ENCODE measurements at regions not wholly inside any gene's neighbourhood (a gene's known extent, or its start where the extent isn't known, plus 50 kb on each side); places are given as distances from the start of the nearest gene placed in this dataset.

DNA sequence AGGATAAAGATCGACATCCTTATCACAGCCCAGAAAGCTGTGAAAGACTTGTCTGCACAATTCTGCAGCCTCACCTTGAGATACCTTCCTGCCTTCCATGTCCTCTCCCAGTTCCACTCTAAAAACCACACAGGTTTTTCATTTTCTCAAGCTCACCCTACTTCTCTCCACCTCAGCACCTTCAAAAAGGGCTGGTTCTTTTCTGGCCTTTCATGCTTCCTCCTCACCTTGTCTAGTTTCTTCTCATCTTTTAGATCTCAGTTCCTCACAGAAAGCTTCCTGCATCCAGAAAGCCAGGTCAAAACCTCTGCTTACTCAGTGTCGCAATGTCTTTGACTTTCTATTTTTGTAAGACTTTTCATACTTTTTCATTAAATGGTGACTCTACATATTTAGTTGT lies 140.2 kb upstream of the STT3B start:
- no peak overlapping the region for H3K4me3 ChIP-seq (ENCODE audit: control insufficient read depth in 1 of 7, extremely low read depth in 1 of 7, insufficient read depth in 4 of 7, low read depth in 2 of 7, low read length in 6 of 7)
- ChIA-PET POLR2A (no interaction called here), CTCF (interaction anchor here (1.3 kb wide), 1 partner anchor 140 kb away, joined by 3 read pairs; the partner anchor contains the start of gene STT3B)
- DNase-seq = no peak
- no peaks in the 10 kb centered on the region for H3K9me3 ChIP-seq (ENCODE audit: control extremely low read depth in 1 of 5, control insufficient read depth in 4 of 5, insufficient read depth in 2 of 5, low read depth in 1 of 5, low read length in 4 of 5)
- no peak overlapping the region for H3K27ac ChIP-seq (ENCODE audit: insufficient read depth in 1 of 2, low read depth in 1 of 2, low read length in 2 of 2, poor library complexity in 1 of 2, severe bottlenecking in 2 of 2)
- H3K27me3 ChIP-seq (replicated peaks in 2 of 5; ENCODE audit: control insufficient read depth in 4 of 5, insufficient read depth in 5 of 5, low read length in 4 of 5) = no peaks in the 10 kb centered on the region
- no peaks in the 10 kb centered on the region for H3K36me3 ChIP-seq (ENCODE audit: control insufficient read depth in 4 of 4, insufficient read depth in 4 of 4, low read length in 3 of 4)
- WGBS (ENCODE audit: insufficient coverage) = 86% methylated on average over 1 of the region's 2 CpGs
- peaks cover 0 to 12% (median 0%) of the 10 kb centered on the region in 4 experiments for H3K4me1 ChIP-seq (ENCODE audit: control extremely low read depth in 1 of 4, control insufficient read depth in 4 of 4, insufficient read depth in 4 of 4, low read length in 3 of 4)

DNA sequence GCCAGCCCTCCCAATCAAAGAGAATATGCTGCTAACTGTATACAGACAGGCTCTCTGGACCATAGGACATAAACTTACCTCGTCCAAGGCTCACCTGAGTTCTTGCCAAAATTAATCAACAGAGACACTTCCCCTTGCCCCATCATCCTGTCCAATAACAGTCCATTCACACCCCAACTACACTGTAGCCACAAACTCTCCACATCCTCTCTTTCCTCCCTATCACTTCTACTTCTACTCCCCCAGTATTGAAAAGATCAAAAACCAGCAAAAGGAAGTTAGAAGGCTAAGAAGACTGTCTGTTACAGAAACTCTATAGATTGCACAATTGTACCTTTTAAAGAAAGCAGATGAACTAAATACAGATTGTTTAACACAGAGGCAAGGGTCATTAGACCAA lies 133.5 kb upstream of the STT3B start:
- WGBS (ENCODE audit: insufficient coverage) = 9% methylated on average over 1 of the region's 1 CpG
- ChIA-PET CTCF (interaction anchor here (1.1 kb wide), 1 partner anchor 64 kb away, joined by 3 read pairs; no protein-coding TSS in a partner anchor), POLR2A (no interaction called here)
- Histone ChIP-seq H3K9me3 (ENCODE audit: control extremely low read depth in 1 of 5, control insufficient read depth in 4 of 5, insufficient read depth in 2 of 5, low read depth in 1 of 5, low read length in 4 of 5) (no peaks in the 10 kb centered on the region), H3K27ac (ENCODE audit: insufficient read depth in 1 of 2, low read depth in 1 of 2, low read length in 2 of 2, poor library complexity in 1 of 2, severe bottlenecking in 2 of 2) (no peak overlapping the region), H3K27me3 (replicated peaks in 2 of 5; ENCODE audit: control insufficient read depth in 4 of 5, insufficient read depth in 5 of 5, low read length in 4 of 5) (no peaks in the 10 kb centered on the region), H3K4me3 (ENCODE audit: control insufficient read depth in 1 of 7, extremely low read depth in 1 of 7, insufficient read depth in 4 of 7, low read depth in 2 of 7, low read length in 6 of 7) (no peak overlapping the region), H3K4me1 (ENCODE audit: control extremely low read depth in 1 of 4, control insufficient read depth in 4 of 4, insufficient read depth in 4 of 4, low read length in 3 of 4) (peaks cover 0 to 18% (median 7%) of the 10 kb centered on the region in 4 experiments), H3K36me3 (ENCODE audit: control insufficient read depth in 4 of 4, insufficient read depth in 4 of 4, low read length in 3 of 4) (no peaks in the 10 kb centered on the region)
- DNase-seq = peak in 2 of 3 donors; percentile 51 to 62

DNA sequence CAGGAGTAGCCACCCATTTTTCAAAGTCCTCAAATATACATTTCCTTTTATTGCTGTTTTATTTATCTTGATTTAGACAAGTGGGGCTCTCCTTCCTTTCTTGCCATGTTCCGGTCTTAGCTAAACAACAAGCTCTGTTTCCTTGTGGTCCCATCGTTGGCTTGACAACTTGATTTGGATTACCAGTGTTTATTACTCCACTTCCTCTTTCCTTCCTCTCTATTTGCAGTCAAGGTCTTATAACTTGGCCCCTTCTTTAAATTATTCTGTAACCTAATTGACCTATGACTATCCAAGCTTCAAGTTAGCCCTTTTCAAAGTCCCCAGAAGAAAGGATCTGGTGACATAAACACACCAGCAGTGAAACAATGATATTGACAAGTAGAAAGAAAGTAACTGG lies 130.6 kb upstream of the STT3B start:
- 25% methylated on average over 2 of the region's 2 CpGs for WGBS (ENCODE audit: insufficient coverage)
- no peaks in the 10 kb centered on the region for H3K9me3 ChIP-seq (ENCODE audit: control extremely low read depth in 1 of 5, control insufficient read depth in 4 of 5, insufficient read depth in 2 of 5, low read depth in 1 of 5, low read length in 4 of 5)
- no peak overlapping the region for H3K4me3 ChIP-seq (ENCODE audit: control insufficient read depth in 1 of 7, extremely low read depth in 1 of 7, insufficient read depth in 4 of 7, low read depth in 2 of 7, low read length in 6 of 7)
- CTCF ChIA-PET = interaction anchor here (0.8 to 1.1 kb wide), 3 partner anchors 11 to 218 kb away, joined by 3 read pairs; no protein-coding TSS in a partner anchor
- H3K36me3 ChIP-seq (ENCODE audit: control insufficient read depth in 4 of 4, insufficient read depth in 4 of 4, low read length in 3 of 4) = no peaks in the 10 kb centered on the region
- no peak overlapping the region for H3K27ac ChIP-seq (ENCODE audit: insufficient read depth in 1 of 2, low read depth in 1 of 2, low read length in 2 of 2, poor library complexity in 1 of 2, severe bottlenecking in 2 of 2)
- no peaks in the 10 kb centered on the region for H3K27me3 ChIP-seq (replicated peaks in 2 of 5; ENCODE audit: control insufficient read depth in 4 of 5, insufficient read depth in 5 of 5, low read length in 4 of 5)
- POLR2A ChIA-PET = no interaction called here
- DNase-seq = peak; percentile 25 to 92 (median 85)
- H3K4me1 ChIP-seq (ENCODE audit: control extremely low read depth in 1 of 4, control insufficient read depth in 4 of 4, insufficient read depth in 4 of 4, low read length in 3 of 4) = peaks cover 0 to 18% (median 7%) of the 10 kb centered on the region in 4 experiments

DNA sequence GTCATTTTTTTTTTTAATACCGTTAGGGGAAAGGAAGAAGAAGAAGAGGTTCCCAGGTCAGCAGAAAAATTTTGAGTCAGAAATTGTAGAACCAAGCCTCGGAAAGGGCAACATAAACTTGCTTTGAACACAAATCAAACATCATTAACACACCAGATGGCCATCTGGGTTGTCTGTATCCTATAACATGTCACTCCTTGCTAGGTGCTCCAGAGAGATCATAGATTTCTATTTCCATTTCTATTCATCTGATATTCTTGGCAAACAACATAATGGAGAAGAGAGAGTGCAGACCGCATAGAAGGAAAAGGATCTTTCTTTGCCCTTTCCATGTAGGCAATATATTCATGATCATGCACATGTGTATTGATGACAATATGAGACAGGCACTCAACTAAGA lies 129.5 kb upstream of the STT3B start:
- ChIA-PET POLR2A (no interaction called here), CTCF (no interaction called here)
- DNase-seq = no peak
- Histone ChIP-seq H3K4me1 (ENCODE audit: control extremely low read depth in 1 of 4, control insufficient read depth in 4 of 4, insufficient read depth in 4 of 4, low read length in 3 of 4) (peaks cover 0 to 18% (median 7%) of the 10 kb centered on the region in 4 experiments), H3K4me3 (ENCODE audit: control insufficient read depth in 1 of 7, extremely low read depth in 1 of 7, insufficient read depth in 4 of 7, low read depth in 2 of 7, low read length in 6 of 7) (no peak overlapping the region), H3K36me3 (ENCODE audit: control insufficient read depth in 4 of 4, insufficient read depth in 4 of 4, low read length in 3 of 4) (no peaks in the 10 kb centered on the region), H3K27me3 (replicated peaks in 2 of 5; ENCODE audit: control insufficient read depth in 4 of 5, insufficient read depth in 5 of 5, low read length in 4 of 5) (no peaks in the 10 kb centered on the region), H3K9me3 (ENCODE audit: control extremely low read depth in 1 of 5, control insufficient read depth in 4 of 5, insufficient read depth in 2 of 5, low read depth in 1 of 5, low read length in 4 of 5) (no peaks in the 10 kb centered on the region), H3K27ac (ENCODE audit: insufficient read depth in 1 of 2, low read depth in 1 of 2, low read length in 2 of 2, poor library complexity in 1 of 2, severe bottlenecking in 2 of 2) (no peak overlapping the region)
- 100% methylated on average over 2 of the region's 3 CpGs for whole genome bisulfite sequencing (ENCODE audit: insufficient coverage)

DNA sequence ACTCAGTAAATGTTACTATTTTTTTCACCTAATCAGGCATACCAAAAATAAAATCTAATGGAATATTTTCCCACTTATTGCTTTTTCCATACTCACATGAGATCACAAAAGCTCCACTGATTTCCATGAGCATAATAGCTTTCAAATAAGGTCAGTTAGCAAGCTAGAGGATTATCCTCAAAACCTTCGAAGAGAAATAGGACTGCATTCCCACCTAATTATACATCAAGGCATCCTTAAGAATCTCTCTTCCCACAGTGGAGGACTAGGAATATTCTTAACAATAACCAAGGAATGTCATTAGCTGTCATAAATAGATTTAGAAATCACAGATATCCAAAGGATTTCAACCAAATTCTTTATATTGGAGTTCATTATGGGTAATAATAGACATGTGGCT lies 127.9 kb upstream of the STT3B start:
- no peaks in the 10 kb centered on the region for H3K27me3 ChIP-seq (replicated peaks in 2 of 5; ENCODE audit: control insufficient read depth in 4 of 5, insufficient read depth in 5 of 5, low read length in 4 of 5)
- H3K36me3 ChIP-seq (ENCODE audit: control insufficient read depth in 4 of 4, insufficient read depth in 4 of 4, low read length in 3 of 4) = no peaks in the 10 kb centered on the region
- H3K4me3 ChIP-seq (ENCODE audit: control insufficient read depth in 1 of 7, extremely low read depth in 1 of 7, insufficient read depth in 4 of 7, low read depth in 2 of 7, low read length in 6 of 7) = no peak overlapping the region
- ChIA-PET CTCF (no interaction called here), POLR2A (no interaction called here)
- peaks cover 0 to 10% (median 5%) of the 10 kb centered on the region in 4 experiments for H3K4me1 ChIP-seq (ENCODE audit: control extremely low read depth in 1 of 4, control insufficient read depth in 4 of 4, insufficient read depth in 4 of 4, low read length in 3 of 4)
- no peaks in the 10 kb centered on the region for H3K9me3 ChIP-seq (ENCODE audit: control extremely low read depth in 1 of 5, control insufficient read depth in 4 of 5, insufficient read depth in 2 of 5, low read depth in 1 of 5, low read length in 4 of 5)
- no peak overlapping the region for H3K27ac ChIP-seq (ENCODE audit: insufficient read depth in 1 of 2, low read depth in 1 of 2, low read length in 2 of 2, poor library complexity in 1 of 2, severe bottlenecking in 2 of 2)
- no peak for DNase-seq
- no CpG with 5 or more reads among the region's 1 CpG for WGBS (ENCODE audit: insufficient coverage)

DNA sequence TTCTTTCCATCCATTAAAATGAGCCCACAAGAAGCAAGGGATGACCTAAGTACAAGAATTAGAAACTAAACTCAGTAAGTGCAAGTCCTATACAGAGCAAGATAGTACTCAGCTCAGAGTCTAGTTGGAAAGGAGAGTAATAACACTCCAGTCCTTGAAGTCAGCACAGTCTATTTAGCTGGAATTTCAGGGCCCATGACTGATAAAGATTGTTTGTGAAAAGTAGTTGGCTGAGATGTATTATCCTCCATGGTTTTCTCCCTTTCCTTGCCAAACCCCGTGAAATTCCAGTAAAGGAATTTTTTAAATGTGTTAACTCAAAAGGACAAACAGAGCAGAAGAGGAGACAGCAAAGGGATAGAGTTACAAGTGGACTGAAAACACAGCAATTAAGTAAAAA lies 127.2 kb upstream of the STT3B start:
- WGBS (ENCODE audit: insufficient coverage) = no CpG with 5 or more reads among the region's 1 CpG
- POLR2A ChIA-PET = no interaction called here
- no peak for DNase-seq

DNA sequence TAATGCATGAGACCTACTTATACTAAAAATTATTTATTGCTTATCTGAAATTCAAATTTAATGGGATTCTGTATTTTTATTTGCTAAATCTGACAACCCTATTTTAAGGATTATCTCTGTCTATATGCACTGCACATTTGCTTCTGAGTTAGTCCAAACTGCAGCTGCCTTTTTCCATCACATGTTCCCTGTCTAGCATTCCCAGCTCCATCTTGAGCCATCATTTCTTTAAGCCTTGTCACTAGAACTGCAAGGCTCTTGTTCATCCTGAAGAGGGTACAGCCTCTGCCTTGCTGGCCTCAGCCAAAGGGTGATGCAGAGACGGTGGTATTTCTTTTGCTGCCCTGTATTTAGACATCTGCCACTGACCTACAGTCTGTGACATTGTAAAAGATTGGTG lies 125.8 kb upstream of the STT3B start:
- no peaks in the 10 kb centered on the region for H3K27me3 ChIP-seq (replicated peaks in 2 of 5; ENCODE audit: control insufficient read depth in 4 of 5, insufficient read depth in 5 of 5, low read length in 4 of 5)
- H3K4me1 ChIP-seq (ENCODE audit: control extremely low read depth in 1 of 4, control insufficient read depth in 4 of 4, insufficient read depth in 4 of 4, low read length in 3 of 4) = peaks cover 0 to 9% (median 4%) of the 10 kb centered on the region in 4 experiments
- ChIA-PET POLR2A (no interaction called here), CTCF (interaction anchor here (1.2 kb wide), 1 partner anchor 116 kb away, joined by 3 read pairs; no protein-coding TSS in a partner anchor)
- no peak overlapping the region for H3K4me3 ChIP-seq (ENCODE audit: control insufficient read depth in 1 of 7, extremely low read depth in 1 of 7, insufficient read depth in 4 of 7, low read depth in 2 of 7, low read length in 6 of 7)
- H3K9me3 ChIP-seq (ENCODE audit: control extremely low read depth in 1 of 5, control insufficient read depth in 4 of 5, insufficient read depth in 2 of 5, low read depth in 1 of 5, low read length in 4 of 5) = no peaks in the 10 kb centered on the region
- H3K36me3 ChIP-seq (ENCODE audit: control insufficient read depth in 4 of 4, insufficient read depth in 4 of 4, low read length in 3 of 4) = no peaks in the 10 kb centered on the region
- DNase-seq = no peak
- WGBS (ENCODE audit: insufficient coverage) = 100% methylated on average over 1 of the region's 1 CpG
- H3K27ac ChIP-seq (ENCODE audit: insufficient read depth in 1 of 2, low read depth in 1 of 2, low read length in 2 of 2, poor library complexity in 1 of 2, severe bottlenecking in 2 of 2) = no peak overlapping the region

More for the DNA sequence above, 127.2 kb upstream of the STT3B start:
- H3K4me3 ChIP-seq (ENCODE audit: control insufficient read depth in 1 of 7, extremely low read depth in 1 of 7, insufficient read depth in 4 of 7, low read depth in 2 of 7, low read length in 6 of 7) = no peak overlapping the region
- CTCF ChIA-PET = no interaction called here
- no peaks in the 10 kb centered on the region for H3K27me3 ChIP-seq (replicated peaks in 2 of 5; ENCODE audit: control insufficient read depth in 4 of 5, insufficient read depth in 5 of 5, low read length in 4 of 5)
- H3K36me3 ChIP-seq (ENCODE audit: control insufficient read depth in 4 of 4, insufficient read depth in 4 of 4, low read length in 3 of 4) = no peaks in the 10 kb centered on the region
- peaks cover 0 to 10% (median 5%) of the 10 kb centered on the region in 4 experiments for H3K4me1 ChIP-seq (ENCODE audit: control extremely low read depth in 1 of 4, control insufficient read depth in 4 of 4, insufficient read depth in 4 of 4, low read length in 3 of 4)
- H3K27ac ChIP-seq (ENCODE audit: insufficient read depth in 1 of 2, low read depth in 1 of 2, low read length in 2 of 2, poor library complexity in 1 of 2, severe bottlenecking in 2 of 2) = no peak overlapping the region
- no peaks in the 10 kb centered on the region for H3K9me3 ChIP-seq (ENCODE audit: control extremely low read depth in 1 of 5, control insufficient read depth in 4 of 5, insufficient read depth in 2 of 5, low read depth in 1 of 5, low read length in 4 of 5)
